Karpas-422 (cell line): ENCODE measurements at regions not wholly inside any gene's neighbourhood (a gene's known extent, or its start where the extent isn't known, plus 50 kb on each side); places are given as distances from the start of the nearest gene placed in this dataset.

ENCODE experiments used
- DNase-seq: peaks from one replicate; pipeline ENCODE4 v3.0.0-alpha.2; 2015
- H2AFZ ChIP-seq: fragments of 200-600 bp; sonication (generic); 2 replicates; pipeline ENCODE4 v1.6.1; 2014; ENCODE audit warnings: antibody characterized with exemption, low read length, mixed read lengths
- H3K27ac ChIP-seq: fragments of 200-600 bp; sonication (generic); 2 replicates; pipeline ENCODE4 v1.5.1; 2014; ENCODE audit warnings: mild to moderate bottlenecking, low read length, moderate library complexity
- H3K27me3 ChIP-seq: fragments of 200-600 bp; sonication (generic); 2 replicates; pipeline ENCODE4 v1.6.1; 2014; ENCODE audit warnings: low read length, mixed read lengths
- H3K36me3 ChIP-seq: fragments of 200-600 bp; sonication (generic); 2 replicates; pipeline ENCODE4 v1.6.1; 2014; ENCODE audit warnings: low read length, mixed read lengths; ENCODE audit not compliant: insufficient read depth
- H3K4me1 ChIP-seq: fragments of 200-600 bp; sonication (generic); 2 replicates; pipeline ENCODE4 v1.6.1; 2014; ENCODE audit warnings: mild to moderate bottlenecking, low read length, mixed read lengths
- H3K4me2 ChIP-seq: fragments of 200-600 bp; sonication (generic); 2 replicates; pipeline ENCODE4 v1.6.1; 2014; ENCODE audit warnings: low read length, low read depth, mild to moderate bottlenecking; ENCODE audit not compliant: poor library complexity, severe bottlenecking
- H3K4me3 ChIP-seq: fragments of 200-600 bp; sonication (generic); 2 replicates; pipeline ENCODE4 v1.5.1; 2014; ENCODE audit warnings: mild to moderate bottlenecking, antibody characterized with exemption, low read length, mixed read lengths
- H3K79me2 ChIP-seq: fragments of 200-600 bp; sonication (generic); 2 replicates; pipeline ENCODE4 v1.6.1; 2014; ENCODE audit warnings: mild to moderate bottlenecking, low read length, mixed read lengths
- H3K9ac ChIP-seq: fragments of 200-600 bp; sonication (generic); 2 replicates; pipeline ENCODE4 v1.6.0; 2014; ENCODE audit warnings: low read length
- H3K9me2 ChIP-seq: fragments of 200-600 bp; sonication (generic), shearing (Covaris generic); replicated peaks from 2 replicates; pipeline ENCODE4 v1.6.0; 2014; ENCODE audit warnings: mild to moderate bottlenecking, low read length, moderate library complexity; ENCODE audit not compliant: insufficient read depth
- H3K9me3 ChIP-seq: fragments of 300-700, 200-600 bp; sonication (generic); 2 replicates; pipeline ENCODE4 v1.6.1; 2014; ENCODE audit warnings: low read length, mixed read lengths
- H4K20me1 ChIP-seq: fragments of 200-600 bp; sonication (generic); 2 replicates; pipeline ENCODE4 v1.6.1; 2014; ENCODE audit warnings: mild to moderate bottlenecking, antibody characterized with exemption, low read length, low read depth; ENCODE audit not compliant: insufficient read depth

DNA sequence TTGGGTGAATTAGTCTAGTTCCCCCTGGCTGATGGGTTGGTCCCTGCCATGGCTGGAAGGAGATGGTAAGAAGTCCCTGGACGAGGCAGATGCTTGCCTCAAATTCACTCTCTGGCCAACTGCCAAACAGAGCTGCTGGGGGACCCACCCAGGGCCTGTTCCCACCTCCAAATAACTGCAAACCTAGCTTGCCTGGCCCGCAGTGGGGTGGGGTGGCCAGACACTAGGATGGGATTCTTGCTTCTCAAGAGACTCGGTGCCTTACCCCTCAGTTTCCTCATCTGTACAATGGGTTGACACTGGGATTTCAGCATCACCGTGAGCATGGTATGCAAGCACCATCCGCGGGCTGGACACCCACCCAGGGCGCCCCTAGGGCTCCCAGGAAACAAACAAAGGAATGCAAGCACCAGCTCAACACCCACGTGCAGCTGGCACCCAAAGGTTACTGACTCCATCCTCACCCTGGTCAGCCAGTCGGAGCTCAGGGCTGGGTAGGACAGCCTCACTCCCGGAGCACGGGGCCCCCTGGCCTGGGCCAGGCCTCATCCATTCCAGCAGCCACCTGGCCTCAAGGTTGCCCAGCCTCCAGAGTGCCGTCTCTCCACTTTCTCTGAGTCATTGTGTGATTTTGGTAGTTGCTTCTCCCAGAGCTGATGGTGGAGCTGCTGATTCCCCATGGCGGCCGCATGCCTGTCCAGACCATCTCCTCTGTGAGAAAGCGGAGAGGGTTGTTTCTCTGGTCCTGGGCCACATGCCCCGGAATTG, 205.2 kb upstream of the RTL1 start:
- Histone ChIP-seq H4K20me1 (no peaks in the 10 kb centered on the region), H3K27me3 (no peaks in the 10 kb centered on the region), H3K4me1 (no peaks in the 10 kb centered on the region), H2AFZ (no peak overlapping the region), H3K4me2 (no peak overlapping the region), H3K9me2 (no peaks in the 10 kb centered on the region), H3K9me3 (no peaks in the 10 kb centered on the region), H3K36me3 (no peaks in the 10 kb centered on the region), H3K9ac (no peak overlapping the region), H3K27ac (no peak overlapping the region), H3K79me2 (no peaks in the 10 kb centered on the region), H3K4me3 (no peak overlapping the region)
- DNase-seq: no peak

DNA sequence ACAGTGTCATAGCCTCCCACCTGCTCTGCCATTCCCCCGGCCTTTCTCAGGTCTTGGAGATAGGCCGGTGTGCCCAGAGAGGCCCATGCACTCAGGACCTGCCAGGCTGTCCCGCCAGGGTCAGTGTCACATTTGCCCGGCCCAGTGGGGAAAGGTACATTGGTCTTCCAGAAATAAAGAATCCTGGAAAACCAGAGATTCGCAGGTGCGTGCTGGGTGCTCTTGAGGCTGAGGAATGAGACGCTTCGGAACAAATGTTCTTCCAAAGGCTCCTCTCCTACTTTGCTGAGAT, 205.8 kb upstream of the RTL1 start:
- DNase-seq: no peak
- Histone ChIP-seq H4K20me1 (no peaks in the 10 kb centered on the region), H2AFZ (no peak overlapping the region), H3K27ac (no peak overlapping the region), H3K4me2 (no peak overlapping the region), H3K4me3 (no peak overlapping the region), H3K4me1 (no peaks in the 10 kb centered on the region), H3K9me2 (no peaks in the 10 kb centered on the region), H3K27me3 (no peaks in the 10 kb centered on the region), H3K79me2 (no peaks in the 10 kb centered on the region), H3K36me3 (no peaks in the 10 kb centered on the region), H3K9me3 (no peaks in the 10 kb centered on the region), H3K9ac (no peak overlapping the region)

DNA sequence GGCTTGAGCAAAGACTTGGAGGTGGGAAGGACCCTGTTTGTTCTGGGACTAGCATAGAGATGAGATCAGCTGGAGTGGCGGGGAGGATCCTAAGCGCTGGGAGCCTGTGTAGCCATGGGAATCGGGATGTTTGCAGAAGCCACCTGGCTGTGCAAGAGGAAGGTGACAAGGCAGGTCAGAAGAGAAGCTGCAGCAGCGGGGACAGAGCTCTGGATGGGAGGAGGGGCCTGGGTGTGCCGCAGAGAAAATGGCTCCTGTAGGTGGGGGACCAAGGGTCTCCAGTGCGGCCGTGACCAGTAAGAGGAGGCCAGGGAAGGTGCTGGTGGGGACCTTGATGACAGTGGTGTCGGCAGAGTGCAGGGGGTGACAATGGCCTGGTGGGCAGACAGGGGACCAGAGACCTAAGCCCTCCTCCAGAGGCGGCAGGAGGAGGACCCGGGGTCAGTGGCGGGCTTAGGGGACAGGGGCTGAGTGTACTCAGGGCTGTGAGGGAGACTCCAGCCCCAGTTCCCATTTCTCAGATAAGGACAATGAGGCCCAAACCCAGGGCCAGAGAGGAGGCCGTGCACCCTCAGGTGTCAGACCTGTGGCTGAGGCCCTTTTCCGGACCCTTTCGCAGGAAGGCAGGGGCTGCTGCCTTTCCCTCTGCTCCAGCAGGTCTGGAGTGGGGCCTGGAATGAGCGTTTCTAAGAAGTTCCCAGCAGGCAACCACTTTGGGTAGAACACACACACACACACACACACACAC, 206.6 kb upstream of the RTL1 start:
- no peaks in the 10 kb centered on the region for H3K79me2 ChIP-seq
- no peaks in the 10 kb centered on the region for H3K4me1 ChIP-seq
- H3K4me3 ChIP-seq: no peak overlapping the region
- no peak overlapping the region for H3K27ac ChIP-seq
- no peaks in the 10 kb centered on the region for H3K9me3 ChIP-seq
- no peaks in the 10 kb centered on the region for H3K36me3 ChIP-seq
- DNase-seq: no peak
- H3K27me3 ChIP-seq: no peaks in the 10 kb centered on the region
- no peak overlapping the region for H3K9ac ChIP-seq
- H3K4me2 ChIP-seq: no peak overlapping the region
- no peaks in the 10 kb centered on the region for H4K20me1 ChIP-seq
- no peak overlapping the region for H2AFZ ChIP-seq
- no peaks in the 10 kb centered on the region for H3K9me2 ChIP-seq

DNA sequence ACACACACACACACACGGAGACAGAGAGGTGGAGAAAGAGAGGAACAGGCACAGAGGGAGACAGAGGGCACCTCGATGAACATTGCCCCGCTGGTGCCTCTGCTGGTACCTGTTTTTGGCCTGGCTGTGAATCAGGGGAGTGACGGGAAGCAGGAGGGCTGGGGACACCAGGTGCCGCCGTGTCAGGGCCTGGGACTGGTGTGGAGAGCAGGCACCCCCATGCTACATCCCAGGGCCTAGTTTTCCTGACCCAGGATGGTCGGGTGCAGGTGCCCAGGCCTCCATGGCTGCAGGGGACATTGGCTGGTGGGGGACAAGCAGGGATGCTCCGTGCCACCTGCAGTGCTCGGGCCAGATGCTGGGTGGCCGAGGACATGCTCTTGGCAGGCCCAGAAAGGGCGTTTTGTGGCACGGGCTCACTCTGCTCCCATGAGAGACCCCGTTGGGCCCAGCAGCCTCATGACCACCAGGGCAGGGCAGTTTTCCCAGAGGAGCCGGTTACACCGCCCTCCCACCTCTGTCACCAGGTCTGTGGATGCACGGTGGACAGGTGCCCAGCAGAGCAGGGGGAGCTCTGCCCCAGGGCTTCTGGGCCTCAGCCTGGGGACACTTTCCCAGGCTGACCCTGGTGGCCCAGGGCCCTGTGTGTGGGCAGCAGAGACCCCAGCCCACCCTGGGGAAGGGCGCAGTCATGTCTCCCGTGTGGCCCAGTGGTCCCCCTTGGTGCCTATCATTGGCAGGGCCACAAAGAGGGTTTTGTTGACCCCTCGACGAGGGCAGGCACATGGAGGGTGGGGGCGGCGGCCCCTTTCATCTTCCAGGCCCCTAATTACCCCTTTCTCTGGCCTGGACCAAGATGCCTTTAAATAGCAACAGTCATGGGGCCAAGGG, 207.5 kb upstream of the RTL1 start:
- Histone ChIP-seq H3K27ac (no peak overlapping the region), H3K9me3 (no peaks in the 10 kb centered on the region), H3K27me3 (no peaks in the 10 kb centered on the region), H3K36me3 (no peaks in the 10 kb centered on the region), H3K4me2 (no peak overlapping the region), H3K4me3 (no peak overlapping the region), H4K20me1 (no peaks in the 10 kb centered on the region), H3K4me1 (no peaks in the 10 kb centered on the region), H2AFZ (no peak overlapping the region), H3K9me2 (no peaks in the 10 kb centered on the region), H3K79me2 (no peaks in the 10 kb centered on the region), H3K9ac (no peak overlapping the region)
- DNase-seq: no peak

DNA sequence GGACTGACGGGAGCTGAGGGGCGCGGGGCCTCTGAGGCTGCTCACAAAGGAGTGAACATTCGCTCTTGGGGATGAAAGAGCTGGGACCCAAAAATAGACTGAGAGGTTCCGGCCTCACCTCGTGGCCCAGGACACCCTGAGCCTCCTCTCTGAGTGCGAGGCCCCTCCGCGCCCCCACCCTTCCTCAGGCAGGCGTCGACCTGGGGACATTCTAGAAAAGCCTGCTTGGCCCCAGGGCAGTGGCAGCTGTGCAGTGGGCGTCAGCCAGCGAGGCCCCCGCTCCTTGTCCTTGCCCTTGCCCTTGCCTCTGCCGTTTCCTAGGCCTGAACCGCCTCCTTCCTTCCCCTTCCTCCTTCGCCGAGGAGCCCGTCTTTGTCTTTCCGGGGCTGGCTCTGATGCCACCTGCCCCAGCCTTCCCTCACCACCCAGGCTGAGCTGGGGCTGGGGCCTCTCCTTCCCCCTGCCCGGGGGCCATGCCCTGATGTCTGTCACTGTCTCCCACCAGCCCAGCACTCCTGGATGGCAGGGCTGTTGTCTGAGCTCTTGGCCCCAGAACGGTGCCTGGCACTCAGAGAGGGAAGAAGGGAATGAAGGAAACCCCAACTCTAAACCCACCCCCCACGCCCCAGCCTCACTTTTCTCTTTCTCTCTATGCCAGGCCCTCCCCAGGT, 208.2 kb upstream of the RTL1 start:
- Histone ChIP-seq H3K9me3 (no peaks in the 10 kb centered on the region), H2AFZ (no peak overlapping the region), H3K79me2 (no peaks in the 10 kb centered on the region), H3K9me2 (no peaks in the 10 kb centered on the region), H4K20me1 (no peaks in the 10 kb centered on the region), H3K4me1 (no peaks in the 10 kb centered on the region), H3K36me3 (no peaks in the 10 kb centered on the region), H3K27me3 (no peaks in the 10 kb centered on the region), H3K27ac (no peak overlapping the region), H3K4me2 (no peak overlapping the region), H3K9ac (no peak overlapping the region), H3K4me3 (no peak overlapping the region)
- no peak for DNase-seq

DNA sequence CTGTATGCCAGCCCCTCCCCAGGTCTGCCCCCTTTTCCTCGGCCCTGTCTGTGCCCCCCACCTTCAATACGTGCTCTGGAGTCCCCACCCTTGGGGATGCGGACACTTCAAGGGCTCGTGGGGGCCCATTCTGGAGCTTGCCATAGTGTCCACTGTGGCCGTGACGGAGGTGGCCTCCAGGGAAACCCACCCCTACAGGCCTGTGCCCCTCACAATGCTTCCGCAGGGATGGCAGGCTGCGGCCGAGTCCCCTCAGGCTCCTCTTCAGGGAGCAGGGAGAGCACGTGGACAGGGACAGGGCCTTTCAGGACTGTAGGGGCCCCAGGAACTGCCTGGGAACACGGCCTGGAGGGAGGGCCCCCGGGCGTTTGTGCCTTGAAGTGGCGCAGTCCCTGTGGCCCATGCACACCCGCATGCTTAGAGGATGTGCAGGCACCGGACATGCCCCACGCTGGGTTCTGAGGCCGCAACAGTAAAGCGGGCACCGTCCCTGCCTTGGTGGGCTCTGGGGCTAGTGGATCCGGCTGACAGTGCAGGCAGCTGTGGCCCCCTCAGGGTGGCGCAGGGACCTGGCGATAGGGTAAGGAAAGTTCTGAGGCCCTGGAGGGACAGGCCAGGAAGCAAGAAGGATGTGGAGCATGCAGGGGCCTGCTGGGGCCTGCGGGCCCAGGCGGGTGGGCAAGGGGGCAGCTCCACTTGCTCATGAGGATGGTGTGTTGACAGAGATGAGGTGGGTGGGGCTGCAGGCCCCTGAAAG, 209.0 kb upstream of the RTL1 start:
- Histone ChIP-seq H3K4me3 (no peak overlapping the region), H3K9ac (no peak overlapping the region)

DNA sequence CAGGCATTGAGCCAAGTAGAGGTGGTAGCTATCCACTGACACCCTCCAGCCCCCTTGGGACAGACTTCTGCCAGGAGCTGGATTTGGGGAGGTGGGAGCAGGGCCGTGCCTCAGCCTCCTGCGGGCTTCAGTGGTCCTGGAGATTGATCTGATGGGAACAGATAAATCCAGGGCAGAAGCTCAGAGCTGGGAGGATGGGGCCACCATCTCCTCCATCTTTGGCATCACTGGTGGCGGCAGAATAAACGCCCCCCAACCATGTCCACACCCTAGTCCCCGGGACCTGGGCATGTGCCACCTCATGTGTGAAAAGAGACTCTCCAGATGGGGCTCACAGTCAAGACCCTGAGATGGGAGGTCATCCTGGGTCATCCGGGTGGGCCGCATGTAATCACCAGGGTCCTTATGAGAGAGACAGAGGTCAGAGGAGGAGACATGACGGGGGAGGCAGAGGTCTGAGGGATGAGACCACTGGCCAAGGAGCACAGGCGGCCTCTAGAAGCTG, 209.6 kb upstream of the RTL1 start:
- H3K79me2 ChIP-seq: no peaks in the 10 kb centered on the region
- H3K4me2 ChIP-seq: no peak overlapping the region
- no peaks in the 10 kb centered on the region for H4K20me1 ChIP-seq
- no peak overlapping the region for H2AFZ ChIP-seq
- H3K4me1 ChIP-seq: no peaks in the 10 kb centered on the region
- DNase-seq: no peak
- no peaks in the 10 kb centered on the region for H3K9me3 ChIP-seq
- no peak overlapping the region for H3K27ac ChIP-seq
- no peaks in the 10 kb centered on the region for H3K36me3 ChIP-seq
- H3K9me2 ChIP-seq: no peaks in the 10 kb centered on the region
- H3K9ac ChIP-seq: no peak overlapping the region
- H3K27me3 ChIP-seq: no peaks in the 10 kb centered on the region
- H3K4me3 ChIP-seq: no peak overlapping the region

More for the DNA sequence above, 209.0 kb upstream of the RTL1 start:
- Histone ChIP-seq H3K27me3 (no peaks in the 10 kb centered on the region), H3K9me3 (no peaks in the 10 kb centered on the region), H3K27ac (no peak overlapping the region), H3K4me1 (no peaks in the 10 kb centered on the region), H3K79me2 (no peaks in the 10 kb centered on the region), H4K20me1 (no peaks in the 10 kb centered on the region), H3K4me2 (no peak overlapping the region), H3K9me2 (no peaks in the 10 kb centered on the region), H2AFZ (no peak overlapping the region), H3K36me3 (no peaks in the 10 kb centered on the region)
- DNase-seq: no peak
